Fibroblast of skin of back (primary cell): ENCODE measurements at regions not wholly inside any gene's neighbourhood (a gene's known extent, or its start where the extent isn't known, plus 50 kb on each side); places are given as distances from the start of the nearest gene placed in this dataset.

ENCODE experiments used
- DNase-seq: peaks from one replicate; pipeline ENCODE4 v3.0.0-alpha.2; 2013

DNA sequence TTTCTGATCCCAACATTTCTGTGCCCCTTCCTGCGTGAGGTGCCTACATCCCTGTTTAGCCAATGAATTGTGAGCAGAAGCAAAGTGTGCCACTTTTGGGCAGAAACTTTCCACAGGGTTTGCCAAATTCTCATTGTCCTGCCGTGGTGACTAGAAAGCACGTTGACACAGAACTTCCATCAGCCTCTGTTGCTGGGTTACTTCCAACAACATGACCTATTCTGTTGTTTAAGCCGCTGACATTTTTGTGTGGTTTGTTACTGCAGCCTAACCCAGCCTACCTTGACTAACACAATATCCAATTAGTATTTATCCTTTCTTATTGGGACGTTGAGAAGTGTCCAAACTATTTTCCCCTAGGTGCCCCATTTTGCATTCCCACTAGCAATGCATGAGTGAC lies 136.8 kb downstream of the URB2 start:
- no peak for DNase-seq

- DNase-seq, result no peak
Measured at GRCh38 chr1:229768232-229768631, 142.2 kb downstream of the URB2 start.

DNA sequence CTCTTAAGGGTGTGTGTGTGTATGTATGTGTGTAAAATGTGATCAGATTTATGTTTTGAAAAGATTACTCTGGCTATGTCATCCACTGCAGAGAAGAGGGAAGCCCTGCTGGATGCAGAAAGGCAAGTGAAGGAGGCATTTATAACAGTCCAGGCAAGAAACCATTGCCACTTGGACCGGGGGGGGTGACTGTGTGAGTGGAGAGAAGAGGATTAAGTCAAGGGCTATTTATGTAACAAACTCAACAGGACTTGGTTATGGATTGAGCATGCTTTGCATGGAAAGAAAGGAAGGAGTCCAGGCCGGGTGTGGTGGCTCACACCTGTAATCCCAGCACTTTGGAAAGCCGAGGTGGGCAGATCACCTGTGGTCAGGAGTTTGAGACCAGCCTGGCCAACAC lies 143.0 kb downstream of the URB2 start:
- DNase-seq, result no peak

- no peak for DNase-seq
Measured at GRCh38 chr1:229769809-229770208, 143.8 kb downstream of the URB2 start.

DNA sequence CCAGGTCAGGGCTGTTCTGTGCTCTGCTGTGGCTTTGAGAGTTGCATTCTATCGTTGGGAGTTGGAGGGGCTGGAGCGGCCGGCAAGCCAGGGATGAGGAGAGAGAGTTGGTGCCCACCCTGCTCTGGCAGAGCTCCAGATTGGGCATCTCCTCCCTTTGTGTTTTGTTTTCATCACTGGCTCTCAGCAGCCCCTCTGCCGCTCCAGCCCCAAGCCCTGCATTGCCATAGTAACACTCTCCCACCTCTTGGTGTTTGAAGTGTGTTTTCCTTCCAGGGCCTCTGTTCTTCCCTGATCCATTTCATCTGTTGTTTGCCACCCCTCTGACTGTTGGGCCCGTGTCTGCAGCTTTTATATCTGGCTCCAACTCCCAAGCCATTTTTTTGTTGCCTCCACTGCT lies 152.7 kb downstream of the URB2 start:
- no peak for DNase-seq

DNA sequence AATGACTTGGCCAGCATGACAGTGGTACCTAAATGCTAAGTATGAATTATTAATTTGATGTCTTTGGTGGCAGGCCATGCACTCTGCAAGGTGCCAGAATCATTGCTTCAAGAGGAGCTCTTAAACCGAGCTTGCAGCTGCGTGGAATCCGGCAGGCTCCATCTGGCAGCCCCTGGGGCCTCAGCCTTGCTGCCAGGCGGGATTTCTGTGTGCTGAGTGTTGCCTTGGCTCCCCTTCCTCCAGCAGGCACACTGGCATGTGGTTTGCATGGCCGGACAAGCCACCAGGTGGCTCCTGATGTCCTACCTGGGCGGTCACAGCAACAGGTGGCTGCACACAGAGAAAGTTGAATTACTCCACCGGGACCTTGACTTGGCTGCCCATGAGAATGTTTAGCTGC lies 155.4 kb downstream of the URB2 start:
- no peak for DNase-seq

- no peak for DNase-seq
Measured at GRCh38 chr1:229782469-229782868, 156.4 kb downstream of the URB2 start.

DNA sequence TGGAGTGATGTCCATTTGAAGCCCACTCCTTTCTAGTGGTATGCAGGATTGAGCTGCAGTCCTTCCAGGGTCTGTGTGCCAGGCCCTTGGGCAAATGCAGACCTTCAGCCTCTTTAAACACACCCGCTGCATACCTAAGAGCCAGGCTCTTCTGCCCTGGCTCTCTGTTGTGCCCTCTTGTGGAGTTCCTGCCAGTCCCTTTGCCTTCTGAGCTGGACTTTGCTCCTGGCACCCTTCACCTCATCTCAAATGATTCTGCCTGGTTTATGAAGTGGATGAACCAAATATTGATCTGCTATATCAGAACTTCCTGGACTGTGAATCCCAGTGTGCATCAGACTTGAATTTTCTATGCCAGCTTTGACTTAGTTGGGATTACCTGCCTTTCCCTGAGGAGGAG lies 158.8 kb downstream of the URB2 start:
- DNase-seq, result no peak

DNA sequence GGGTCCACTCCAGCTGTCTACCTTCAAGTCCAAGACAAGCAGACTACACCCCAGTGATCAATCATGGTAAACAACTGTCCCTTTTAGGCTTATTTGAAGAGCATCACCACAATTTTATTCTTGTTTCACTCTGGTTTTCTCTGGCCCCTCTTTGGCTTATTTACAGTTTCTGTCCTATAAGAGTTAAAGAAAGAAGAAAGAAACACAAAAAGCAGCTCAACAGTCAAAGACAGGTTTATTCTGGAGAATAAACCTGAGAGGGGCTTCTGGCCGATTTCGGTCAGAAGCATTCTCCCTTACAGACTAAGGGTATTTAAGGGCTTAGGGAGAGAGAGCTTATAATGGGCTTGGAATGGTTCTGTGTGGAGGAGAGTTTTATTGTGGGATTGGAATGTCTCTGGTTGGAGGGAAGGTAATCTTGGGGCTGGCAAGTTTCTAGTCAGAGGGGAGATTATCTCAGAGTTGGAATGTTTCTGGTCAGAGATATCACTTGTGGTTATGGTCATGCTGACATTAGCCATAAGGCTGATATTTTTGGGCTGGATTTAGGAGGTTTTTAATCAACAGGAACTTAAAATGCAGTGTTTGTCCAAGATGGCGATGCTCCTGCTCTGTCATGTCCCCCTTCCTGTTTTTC lies 161.0 kb downstream of the URB2 start:
- DNase-seq, result no peak

DNA sequence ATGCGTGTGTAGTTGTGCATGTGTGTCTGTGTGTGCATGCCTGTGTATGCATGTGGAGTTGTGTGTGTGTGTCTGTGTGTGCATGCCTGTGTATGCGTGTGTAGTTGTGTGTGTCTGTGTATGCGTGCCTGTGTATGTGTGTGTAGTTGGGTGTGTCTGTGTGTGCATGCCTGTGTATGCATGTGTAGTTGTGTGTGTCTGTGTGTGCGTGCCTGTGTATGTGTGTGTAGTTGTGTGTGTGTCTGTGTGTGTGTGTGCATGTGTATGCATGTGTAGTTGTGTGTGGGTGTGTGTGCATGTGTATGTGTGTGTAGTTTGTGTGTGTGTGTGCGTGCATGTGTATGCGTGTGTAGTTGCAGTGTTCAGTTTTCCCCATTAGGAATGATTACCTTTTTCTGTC lies 162.0 kb downstream of the URB2 start:
- DNase-seq, result no peak

DNA sequence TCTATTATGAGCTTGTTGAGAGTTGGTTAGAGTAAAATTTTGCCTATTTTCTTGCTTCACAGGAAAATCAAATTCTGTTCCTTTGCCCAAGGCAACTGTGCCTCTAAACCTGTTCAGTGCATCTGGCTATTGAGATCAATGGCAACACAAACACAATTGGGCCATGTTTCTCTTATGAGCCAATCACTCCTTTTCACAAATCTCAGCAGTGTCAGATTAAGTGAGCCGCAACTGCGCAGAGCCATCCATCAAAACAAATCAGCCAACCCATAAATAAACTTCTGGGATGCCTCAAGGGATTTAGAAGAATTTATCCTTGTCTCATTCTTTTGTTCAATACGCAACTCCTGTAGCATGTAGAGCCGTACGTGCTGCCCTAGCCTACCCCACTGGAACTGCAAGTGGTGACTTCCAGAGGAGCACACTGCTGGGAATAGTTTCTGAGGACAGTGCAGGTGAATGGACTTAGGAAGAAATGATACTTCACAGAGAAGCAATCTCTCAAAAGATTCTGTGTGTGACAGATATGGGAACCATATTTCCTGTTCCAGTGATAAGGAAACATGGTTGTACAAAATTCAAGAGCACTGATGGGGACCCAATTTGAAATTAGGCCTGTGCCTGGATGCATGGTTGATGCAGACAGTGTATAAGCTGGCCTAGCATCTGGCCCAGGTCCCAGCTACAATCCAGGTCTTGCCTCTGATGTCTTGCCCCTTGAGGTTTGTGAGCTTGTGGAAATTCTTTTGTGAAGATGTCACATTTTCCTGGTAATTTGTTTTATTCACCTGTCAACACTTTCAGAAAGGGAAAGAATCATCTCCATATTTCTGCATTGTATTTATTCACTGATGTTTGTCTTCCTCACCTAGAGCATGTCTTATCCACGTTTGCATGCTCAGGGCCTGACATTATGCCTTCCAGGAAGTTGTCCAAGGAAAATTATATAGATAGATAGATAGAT lies 166.2 kb downstream of the URB2 start:
- no peak for DNase-seq

- no peak for DNase-seq
Measured at GRCh38 chr1:229793488-229793887, 167.4 kb downstream of the URB2 start.

DNA sequence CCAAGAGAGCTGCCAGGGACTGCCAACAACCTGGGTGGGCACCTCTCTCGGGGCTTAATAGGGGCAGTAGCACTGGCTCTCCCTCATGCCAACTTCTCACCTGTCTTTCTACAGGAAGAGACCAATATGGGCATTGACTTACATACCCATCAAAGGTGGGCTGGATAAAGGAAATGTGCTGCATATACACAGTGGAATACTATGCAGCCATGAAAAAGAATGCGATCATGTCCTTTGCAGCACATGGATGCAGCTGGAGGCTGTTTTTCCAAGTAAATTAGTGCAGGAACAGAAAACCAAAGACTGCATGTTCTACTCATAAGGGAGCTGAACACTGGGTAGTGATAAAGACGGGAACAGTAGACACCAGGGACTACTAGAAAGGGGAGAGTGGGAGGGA lies 172.5 kb downstream of the URB2 start:
- DNase-seq, result no peak

- DNase-seq, result no peak
Measured at GRCh38 chr1:229803626-229804217, 177.7 kb downstream of the URB2 start.

DNA sequence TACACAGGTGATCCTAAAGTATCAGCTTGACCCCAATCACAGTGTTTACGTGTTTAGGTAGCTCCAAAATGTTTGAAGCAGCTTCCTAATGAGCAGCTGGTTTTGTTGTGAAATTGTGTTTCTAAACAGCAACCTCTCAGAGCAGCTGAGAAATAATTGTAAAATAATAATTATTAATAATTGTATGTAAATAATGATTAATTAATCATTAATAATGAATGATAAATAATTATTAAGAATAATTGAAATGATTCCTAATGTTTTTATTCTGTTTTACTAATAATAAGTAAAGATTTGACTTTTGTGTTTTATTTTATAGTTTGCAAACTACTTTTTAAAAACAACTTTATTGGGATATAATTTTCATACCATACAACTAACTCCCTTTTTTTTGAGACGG lies 182.2 kb downstream of the URB2 start:
- DNase-seq, result no peak

- DNase-seq, result no peak
Measured at GRCh38 chr1:229810140-229810539, 184.1 kb downstream of the URB2 start.

DNA sequence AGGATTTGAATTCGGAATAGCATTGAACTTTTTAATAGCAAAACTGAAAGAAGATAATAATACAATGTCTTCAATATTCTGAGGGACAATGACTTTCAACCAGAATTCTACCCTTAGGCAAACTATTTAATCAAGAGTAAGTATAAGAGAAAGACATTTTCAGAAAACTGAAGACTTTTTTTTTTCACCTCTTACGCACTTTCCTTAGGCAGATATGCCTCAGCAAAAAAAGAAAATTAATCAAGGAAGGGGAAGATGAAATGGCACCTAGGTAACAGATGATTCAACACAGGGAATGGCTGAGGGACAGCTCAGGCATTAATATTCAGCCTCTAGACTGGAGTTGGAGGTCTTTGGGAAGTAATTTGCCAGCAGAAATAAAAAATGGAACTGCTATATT lies 184.9 kb downstream of the URB2 start:
- DNase-seq, result no peak

DNA sequence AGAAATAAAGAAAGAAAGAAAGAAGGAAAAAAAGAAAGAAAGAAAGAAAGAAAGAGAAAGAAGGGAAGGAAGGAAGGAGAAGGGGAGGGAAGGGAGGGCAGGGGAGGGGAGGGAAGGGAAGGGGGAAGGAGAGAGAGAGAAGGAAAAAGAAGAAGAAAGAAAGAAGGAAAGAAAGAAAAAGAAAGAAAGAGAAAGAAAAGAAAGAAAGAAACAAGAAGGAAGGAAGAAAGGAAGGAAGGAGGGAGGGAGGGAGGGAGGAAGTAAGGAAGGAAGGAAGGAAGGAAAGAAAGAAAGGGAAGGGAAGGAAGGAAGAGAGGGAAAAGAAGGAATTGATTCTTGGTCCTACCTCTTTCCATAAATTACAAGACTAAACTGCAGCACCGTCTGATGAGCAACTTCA lies 186.1 kb downstream of the URB2 start:
- DNase-seq, result no peak

GRCh38 chr1:229812693-229813092 lies 186.6 kb downstream of the URB2 start:
- DNase-seq, result no peak

DNA sequence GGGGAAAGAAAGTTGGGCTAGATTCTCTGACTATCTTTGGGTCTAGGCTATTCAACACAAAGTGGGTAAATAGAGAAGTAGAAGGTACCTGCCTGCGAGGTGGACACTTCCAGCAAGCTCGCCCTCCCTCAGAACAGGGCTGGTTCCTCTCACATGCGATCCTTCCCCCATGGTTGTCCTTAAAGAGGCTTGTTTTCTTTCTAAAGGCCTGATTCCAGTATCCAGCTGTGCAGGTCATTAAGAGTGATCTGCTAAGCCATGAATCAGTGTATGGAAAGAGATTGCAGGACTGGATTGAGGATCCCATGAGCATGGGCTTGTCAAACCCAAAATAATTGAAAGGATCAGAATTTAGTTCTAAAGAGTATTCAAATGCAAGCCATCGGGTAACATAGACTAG lies 189.0 kb downstream of the URB2 start:
- DNase-seq, result no peak

DNA sequence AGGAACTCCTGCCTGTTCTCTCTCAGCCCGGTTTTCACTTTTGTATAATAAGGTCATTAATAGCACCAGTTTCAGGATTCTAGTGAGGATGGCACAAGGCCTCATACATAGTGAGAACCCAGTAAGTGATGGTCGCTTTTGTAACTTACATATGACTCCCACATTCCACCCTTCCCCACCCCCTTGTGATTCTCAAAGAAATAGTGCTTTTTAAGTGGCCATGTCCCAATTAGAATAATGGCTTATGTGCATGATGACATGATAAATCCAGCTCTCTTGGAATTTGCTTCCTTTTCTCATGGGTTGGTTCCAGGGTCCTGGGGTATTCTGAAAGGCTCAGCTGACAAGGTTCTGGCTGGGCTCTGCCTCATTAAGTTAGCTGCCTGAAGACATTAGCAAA lies 189.9 kb downstream of the URB2 start:
- DNase-seq, result no peak

DNA sequence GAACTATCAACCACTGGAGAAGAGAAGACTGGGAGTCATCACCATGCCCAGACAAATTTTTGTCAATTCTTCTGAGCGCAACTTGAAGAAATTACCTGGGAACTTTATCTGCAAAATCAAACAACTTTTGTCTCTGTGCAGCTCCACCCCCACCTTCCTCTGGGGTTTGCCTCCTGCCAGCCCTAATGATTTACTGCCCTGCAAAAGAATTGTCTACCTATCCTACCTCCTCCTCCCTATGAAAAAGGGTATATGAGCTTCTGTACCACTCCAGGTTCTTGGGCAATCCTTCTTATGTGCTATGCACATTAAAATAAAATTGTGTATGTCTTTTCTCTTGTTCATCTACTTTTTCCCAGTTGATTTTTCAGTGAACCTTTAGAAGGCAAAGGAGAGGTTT lies 191.9 kb downstream of the URB2 start:
- no peak for DNase-seq

DNA sequence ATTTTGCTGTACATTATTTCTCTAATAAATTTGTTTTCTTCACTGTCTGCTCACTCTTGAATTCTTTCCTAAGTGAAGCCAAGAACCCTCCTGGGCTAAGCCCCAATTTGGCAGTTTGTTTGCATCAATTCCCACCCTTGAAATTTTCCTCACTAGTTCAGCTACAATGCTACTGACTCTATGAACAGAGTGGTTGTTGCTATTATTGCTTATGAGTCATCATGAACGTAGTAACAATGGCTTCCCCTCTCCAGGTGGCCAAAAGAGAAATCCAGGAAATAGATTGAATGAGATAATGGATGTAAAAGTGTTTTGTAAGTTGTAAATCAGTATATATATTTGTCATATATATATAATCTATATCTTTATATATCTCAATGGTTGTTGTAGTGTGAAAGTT lies 193.0 kb downstream of the URB2 start:
- DNase-seq, result no peak

GRCh38 chr1:229822026-229822425 lies 196.0 kb downstream of the URB2 start:
- DNase-seq, result no peak
